GM12873 (cell line): ENCODE measurements at regions not wholly inside any gene's neighbourhood (a gene's known extent, or its start where the extent isn't known, plus 50 kb on each side); places are given as distances from the start of the nearest gene placed in this dataset.

ENCODE experiments used
- TF ChIP-seq, protein P1 (sequence below): IDR thresholded peaks from 2 replicates; pipeline ENCODE4 v1.5.1; 2012; ENCODE audit warnings: low read depth, mild to moderate bottlenecking, moderate library complexity, low read length, control low read depth; ENCODE audit not compliant: insufficient read depth; ENCODE audit errors: missing control alignments

DNA sequence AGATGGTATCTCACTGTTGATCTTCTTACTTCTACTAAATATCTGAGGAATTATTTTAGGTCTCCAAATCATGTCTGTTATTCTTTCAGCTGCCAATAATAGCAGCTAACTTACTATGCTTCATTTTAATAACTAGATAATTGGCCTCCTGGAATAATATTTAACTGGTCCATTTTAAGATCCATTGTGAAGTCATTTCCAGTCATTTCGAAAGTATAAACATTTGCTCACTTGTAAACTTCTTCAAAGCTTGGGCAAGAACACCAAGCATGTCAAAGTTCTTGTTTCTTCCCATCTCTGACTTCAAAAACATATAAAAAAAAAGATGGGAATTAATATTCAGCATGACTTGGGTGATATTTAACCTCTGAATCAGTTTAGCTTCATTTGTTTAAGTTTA is 61.4 kb upstream of the MRPS30 start:
- TF ChIP-seq, protein P1, sequence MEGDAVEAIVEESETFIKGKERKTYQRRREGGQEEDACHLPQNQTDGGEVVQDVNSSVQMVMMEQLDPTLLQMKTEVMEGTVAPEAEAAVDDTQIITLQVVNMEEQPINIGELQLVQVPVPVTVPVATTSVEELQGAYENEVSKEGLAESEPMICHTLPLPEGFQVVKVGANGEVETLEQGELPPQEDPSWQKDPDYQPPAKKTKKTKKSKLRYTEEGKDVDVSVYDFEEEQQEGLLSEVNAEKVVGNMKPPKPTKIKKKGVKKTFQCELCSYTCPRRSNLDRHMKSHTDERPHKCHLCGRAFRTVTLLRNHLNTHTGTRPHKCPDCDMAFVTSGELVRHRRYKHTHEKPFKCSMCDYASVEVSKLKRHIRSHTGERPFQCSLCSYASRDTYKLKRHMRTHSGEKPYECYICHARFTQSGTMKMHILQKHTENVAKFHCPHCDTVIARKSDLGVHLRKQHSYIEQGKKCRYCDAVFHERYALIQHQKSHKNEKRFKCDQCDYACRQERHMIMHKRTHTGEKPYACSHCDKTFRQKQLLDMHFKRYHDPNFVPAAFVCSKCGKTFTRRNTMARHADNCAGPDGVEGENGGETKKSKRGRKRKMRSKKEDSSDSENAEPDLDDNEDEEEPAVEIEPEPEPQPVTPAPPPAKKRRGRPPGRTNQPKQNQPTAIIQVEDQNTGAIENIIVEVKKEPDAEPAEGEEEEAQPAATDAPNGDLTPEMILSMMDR, result no peak

- TF ChIP-seq, protein P1, result no peak
Measured at GRCh38 chr5:44740660-44741059, 68.1 kb upstream of the MRPS30 start.

GRCh38 chr5:44729536-44729935 is 79.2 kb upstream of the MRPS30 start:
- TF ChIP-seq, protein P1, result no peak

DNA sequence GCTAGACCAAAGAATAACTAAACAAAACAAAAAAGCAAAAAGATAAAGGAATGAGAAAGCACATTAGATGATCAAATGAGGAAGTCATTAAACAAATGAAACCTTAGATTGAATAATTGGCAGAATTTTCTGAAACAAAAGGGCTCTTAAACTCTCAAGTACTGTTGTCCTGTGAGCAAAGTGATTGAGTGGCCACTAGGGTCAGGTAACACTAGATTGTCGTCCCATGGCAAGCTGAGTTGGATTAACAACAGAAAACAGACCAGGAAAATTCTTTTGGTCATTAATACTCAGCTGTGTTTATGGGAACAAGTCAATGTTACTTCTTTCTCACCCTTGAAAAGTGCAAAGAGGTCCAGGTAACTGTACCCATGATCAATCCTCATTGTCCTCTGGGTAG is 81.6 kb upstream of the MRPS30 start:
- TF ChIP-seq, protein P1, result no peak

GRCh38 chr5:44719856-44720255 is 88.9 kb upstream of the MRPS30 start:
- TF ChIP-seq, protein P1, result no peak

DNA sequence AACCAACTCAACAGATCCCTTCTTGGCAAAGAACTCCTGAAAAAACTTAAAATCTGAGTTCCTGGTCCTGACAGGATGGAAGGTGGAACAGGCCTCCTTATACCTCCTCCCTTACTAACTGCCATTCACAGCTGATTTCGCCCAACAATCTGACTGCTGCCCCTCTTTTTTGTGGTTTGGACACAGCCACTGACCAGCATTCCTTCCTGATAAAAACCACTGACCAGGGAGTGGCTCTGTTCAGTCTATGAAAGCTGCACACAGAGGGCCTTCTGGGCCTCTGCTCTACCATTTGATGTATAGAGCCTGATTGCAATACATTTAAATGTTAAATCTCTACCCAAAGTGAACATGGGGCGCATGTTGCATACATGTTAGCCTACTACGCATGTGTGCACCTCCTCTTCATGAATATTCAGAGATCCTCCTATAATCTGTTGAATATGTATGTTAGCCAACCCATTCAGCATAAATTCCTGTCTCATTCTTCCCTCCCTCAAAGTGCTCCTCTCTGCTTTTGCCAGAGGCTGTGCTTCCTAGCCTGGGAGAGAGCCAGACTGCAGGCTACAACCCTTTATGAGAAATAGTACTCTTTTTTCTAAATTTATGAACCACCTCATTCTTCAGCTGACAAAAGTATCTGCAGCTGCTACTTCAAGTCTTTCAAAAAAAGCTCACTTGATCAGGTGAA is 93.7 kb upstream of the MRPS30 start:
- TF ChIP-seq, protein P1, result no peak

- TF ChIP-seq, protein P1, result no peak
Measured at GRCh38 chr5:44713446-44713845, 95.3 kb upstream of the MRPS30 start.
